ENCODE measurements at regions not wholly inside any gene's neighbourhood (a gene's known extent, or its start where the extent isn't known, plus 50 kb on each side); places are given as distances from the start of the nearest gene placed in this dataset.

DNA sequence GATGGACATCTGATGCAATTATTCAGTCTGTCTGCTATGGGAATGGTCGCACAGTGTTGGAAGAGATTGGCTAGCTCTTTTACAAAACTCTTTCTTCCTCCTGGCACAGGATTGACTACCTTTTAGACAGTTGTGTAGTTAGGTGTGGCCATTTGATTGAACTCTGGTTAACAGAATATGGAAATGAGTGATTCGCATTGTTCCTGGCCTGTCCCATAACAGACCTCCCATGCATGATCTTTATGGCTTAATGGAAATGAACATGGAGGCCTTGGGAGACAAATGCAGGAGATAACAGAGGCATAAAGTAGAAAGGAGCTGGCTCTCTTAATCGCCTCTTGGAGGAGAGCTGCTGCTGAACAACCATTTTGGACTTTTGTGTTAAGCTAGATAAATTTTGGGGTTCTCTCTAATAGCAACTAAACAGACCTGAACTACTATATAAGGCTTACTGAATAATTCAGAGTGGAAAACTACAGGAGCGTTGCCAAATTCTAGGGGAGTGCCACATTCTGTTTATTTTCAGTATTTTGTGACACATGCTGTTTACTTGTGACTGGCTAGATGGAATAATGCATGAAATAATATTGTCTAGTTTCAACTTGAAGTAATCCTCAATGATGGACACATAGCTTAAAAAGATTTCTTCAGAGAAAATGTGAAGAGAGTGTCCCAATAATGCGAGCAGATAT is 357.7 kb upstream of the SGO1 start:
- no peaks in the 10 kb centered on the region for H3K4me1 ChIP-seq (replicated peaks in 1 of 4; ENCODE audit: control insufficient read depth in 3 of 4, insufficient read depth in 4 of 4, low read length in 3 of 4)
- H3K4ac ChIP-seq (replicated peaks; ENCODE audit: insufficient read length, low read depth, low read length) = no peak overlapping the region
- H2BK12ac ChIP-seq (ENCODE audit: low read depth, low read length) = no peak overlapping the region
- no peak overlapping the region for H3K27ac ChIP-seq (ENCODE audit: low read depth, low read length)
- H3K4me3 ChIP-seq (ENCODE audit: extremely low read depth in 1 of 4, insufficient read depth in 2 of 4, low read depth in 3 of 4, low read length in 4 of 4) = no peak overlapping the region
- POLR2A ChIA-PET (ENCODE audit: partially characterized antibody) = no interaction called here
- H3K79me2 ChIP-seq (ENCODE audit: control insufficient read depth in 1 of 2, insufficient read depth in 2 of 2, low read length in 2 of 2) = no peaks in the 10 kb centered on the region
- H4K8ac ChIP-seq (ENCODE audit: extremely low read depth, insufficient read depth, low read length) = no peak overlapping the region
- H3K9me3 ChIP-seq (ENCODE audit: insufficient read depth in 2 of 2, low read depth in 1 of 2, low read length in 1 of 2) = peaks cover 0 to 12% of the 10 kb centered on the region in 2 experiments; a peak in 2 of 4 replicates
- WGBS, 2 experiments (ENCODE audit: extremely low coverage in 1 of 2, insufficient coverage in 1 of 2, insufficient read length in 1 of 2, insufficient replicate concordance in 2 of 2, low coverage in 1 of 2, low lambda C conversion rate in 2 of 2, missing lambda C conversion rate in 1 of 2) = 89% methylated on average over 5 of the region's 5 CpGs; no CpG with 5 or more reads in 1 of the 2 experiments
- no peak overlapping the region for H2AK5ac ChIP-seq (ENCODE audit: low read depth, low read length)
- no peak overlapping the region for H3K23ac ChIP-seq (ENCODE audit: insufficient read length)
- no peak for FAIRE-seq
- no peaks in the 10 kb centered on the region for H3K79me1 ChIP-seq (ENCODE audit: low read depth, low read length)
- H4K91ac ChIP-seq (replicated peaks; ENCODE audit: insufficient read length, low read length) = no peak overlapping the region
- H3K18ac ChIP-seq (ENCODE audit: extremely low read depth, low read length) = no peak overlapping the region
- no peaks in the 10 kb centered on the region for H3K23me2 ChIP-seq (ENCODE audit: low read depth, low read length)
- no peaks in the 10 kb centered on the region; a peak in 1 of 8 replicates for H3K36me3 ChIP-seq (ENCODE audit: control insufficient read depth in 2 of 4, insufficient read depth in 4 of 4, low read length in 3 of 4)
- H3K14ac ChIP-seq (ENCODE audit: insufficient read length) = no peak overlapping the region
- H4K20me1 ChIP-seq (replicated peaks in 1 of 2; ENCODE audit: control insufficient read depth in 1 of 2, insufficient read depth in 2 of 2, low read length in 2 of 2) = no peaks in the 10 kb centered on the region
- CTCF ChIA-PET (ENCODE audit: partially characterized antibody) = interaction anchor here (1.2 kb wide), 1 partner anchor 27 kb away, joined by 3 read pairs; no protein-coding TSS in a partner anchor
- no peak overlapping the region for H4K5ac ChIP-seq (ENCODE audit: insufficient read length, low read depth, low read length)
- H2BK15ac ChIP-seq (ENCODE audit: low read length) = no peak overlapping the region
- no peak overlapping the region for H3K4me2 ChIP-seq (ENCODE audit: insufficient read depth in 1 of 2, low read depth in 2 of 2, low read length in 2 of 2)
- H3K9ac ChIP-seq (replicated peaks in 1 of 4; ENCODE audit: extremely low read depth in 1 of 4, low read depth in 3 of 4, low read length in 3 of 4) = no peak overlapping the region
- no peak overlapping the region for H2BK20ac ChIP-seq (ENCODE audit: low read length)
- H2AFZ ChIP-seq (ENCODE audit: low read length) = no peak overlapping the region
- no peak overlapping the region for H3K56ac ChIP-seq (replicated peaks; ENCODE audit: insufficient read length, low read depth, low read length)
- H2BK120ac ChIP-seq (replicated peaks; ENCODE audit: low read depth, low read length) = no peak overlapping the region
- DNase-seq (ENCODE audit: low read depth in 1 of 2, low spot score in 2 of 2) = no peak
- H3K27me3 ChIP-seq (replicated peaks in 1 of 4; ENCODE audit: control insufficient read depth in 3 of 4, extremely low read depth in 1 of 4, insufficient read depth in 3 of 4, low read length in 3 of 4) = no peaks in the 10 kb centered on the region
- no peak overlapping the region for H2BK5ac ChIP-seq (ENCODE audit: low read depth, low read length)
- no peak for TF ChIP-seq TCF12 (IDR thresholded peaks at IDR 0.05; ENCODE audit: low read depth, low read length)
- TF ChIP-seq SP2 (IDR thresholded peaks at IDR 0.05; ENCODE audit: low read length) = no peak
- TF ChIP-seq POLR2AphosphoS5 (IDR thresholded peaks at IDR 0.05; ENCODE audit: low read depth, low read length) = no peak
- TF ChIP-seq E2F6 (IDR thresholded peaks at IDR 0.05) = no peak
- TF ChIP-seq GTF2F1 (IDR thresholded peaks at IDR 0.05; ENCODE audit: borderline replicate concordance, low read depth, low read length) = no peak
- TF ChIP-seq RFX5 (IDR thresholded peaks at IDR 0.05; ENCODE audit: borderline replicate concordance, low read depth, low read length) = no peak
- TF ChIP-seq USF2 (IDR thresholded peaks at IDR 0.05; ENCODE audit: low read length) = no peak
- TF ChIP-seq POLR2A (IDR thresholded peaks at IDR 0.05; ENCODE audit: control extremely low read depth in 1 of 2, low read depth in 2 of 2, low read length in 2 of 2) = no peak
- no peak for TF ChIP-seq KDM1A (IDR thresholded peaks at IDR 0.05; ENCODE audit: borderline replicate concordance, low read length)
- no peak for TF ChIP-seq NRF1 (IDR thresholded peaks at IDR 0.05; ENCODE audit: low read depth, low read length)
- TF ChIP-seq YY1 (IDR thresholded peaks at IDR 0.05; ENCODE audit: low read depth, low read length) = no peak
